Osteocyte (in vitro differentiated cells): ENCODE measurements at regions not wholly inside any gene's neighbourhood (a gene's known extent, or its start where the extent isn't known, plus 50 kb on each side); places are given as distances from the start of the nearest gene placed in this dataset.
A peak's percentile ranks its signal among the peaks of the same experiment; 100 is the strongest.

Source experiments
- DNase-seq: peaks from one replicate; pipeline ENCODE4 v3.0.0; 2021; ENCODE audit warnings: mixed read lengths; ENCODE audit not compliant: unreplicated experiment; ENCODE audit errors: extremely low spot score
- H3K27ac Mint-ChIP-seq: one replicate; pipeline ENCODE4 v1.8.0; 2021; ENCODE audit warnings: mild to moderate bottlenecking, mixed read lengths; ENCODE audit not compliant: unreplicated experiment
- H3K27me3 Mint-ChIP-seq: one replicate; pipeline ENCODE4 v1.8.0; 2021; ENCODE audit warnings: mixed read lengths; ENCODE audit not compliant: unreplicated experiment
- H3K36me3 Mint-ChIP-seq: one replicate; pipeline ENCODE4 v1.8.0; 2021; ENCODE audit warnings: mixed read lengths; ENCODE audit not compliant: unreplicated experiment
- H3K4me1 Mint-ChIP-seq: one replicate; pipeline ENCODE4 v1.8.0; 2021; ENCODE audit warnings: mixed read lengths; ENCODE audit not compliant: unreplicated experiment
- H3K4me3 Mint-ChIP-seq: one replicate; pipeline ENCODE4 v1.8.0; 2021; ENCODE audit warnings: mild to moderate bottlenecking, moderate library complexity, mixed read lengths; ENCODE audit not compliant: unreplicated experiment
- H3K9me3 Mint-ChIP-seq: one replicate; pipeline ENCODE4 v1.8.0; 2021; ENCODE audit warnings: mixed read lengths; ENCODE audit not compliant: unreplicated experiment
- CTCF ChIP-seq: fragments of 200-600 bp; sonication (generic); IDR thresholded peaks from 2 replicates; pipeline ENCODE4 v1.5.0; 2021; ENCODE audit warnings: antibody characterized with exemption, mild to moderate bottlenecking, moderate library complexity

- H3K4me3 Mint-ChIP-seq: no peak overlapping the region
- DNase-seq: no peak
- H3K27ac Mint-ChIP-seq: no peak overlapping the region
- H3K4me1 Mint-ChIP-seq: no peaks in the 10 kb centered on the region
- no peaks in the 10 kb centered on the region for H3K36me3 Mint-ChIP-seq
- H3K9me3 Mint-ChIP-seq: no peaks in the 10 kb centered on the region
- TF ChIP-seq CTCF: no peak
- no peaks in the 10 kb centered on the region for H3K27me3 Mint-ChIP-seq
These were observed 1175.8 kb upstream of the MIR17HG start for GRCh38 chr13:90171649-90172048.

- DNase-seq: no peak
- Mint-ChIP-seq H3K36me3 (no peaks in the 10 kb centered on the region), H3K4me3 (no peak overlapping the region), H3K9me3 (no peaks in the 10 kb centered on the region), H3K4me1 (no peaks in the 10 kb centered on the region), H3K27me3 (no peaks in the 10 kb centered on the region), H3K27ac (no peak overlapping the region)
- TF ChIP-seq CTCF: no peak
These were observed 1170.0 kb upstream of the MIR17HG start for GRCh38 chr13:90177512-90177911.

GRCh38 chr13:90184355-90184754 is 1163.1 kb upstream of the MIR17HG start:
- no peak for TF ChIP-seq CTCF
- Mint-ChIP-seq H3K27ac (no peak overlapping the region), H3K27me3 (no peaks in the 10 kb centered on the region), H3K4me1 (peaks cover 4% of the 10 kb centered on the region), H3K4me3 (no peak overlapping the region), H3K36me3 (no peaks in the 10 kb centered on the region), H3K9me3 (no peaks in the 10 kb centered on the region)
- DNase-seq: no peak

GRCh38 chr13:90185734-90186133 is 1161.8 kb upstream of the MIR17HG start:
- Mint-ChIP-seq H3K9me3 (no peaks in the 10 kb centered on the region), H3K4me1 (peaks cover 4% of the 10 kb centered on the region), H3K27ac (no peak overlapping the region), H3K4me3 (no peak overlapping the region), H3K36me3 (no peaks in the 10 kb centered on the region), H3K27me3 (no peaks in the 10 kb centered on the region)
- TF ChIP-seq CTCF: peak; percentile 10
- no peak for DNase-seq

- H3K4me1 Mint-ChIP-seq: peaks cover 4% of the 10 kb centered on the region
- H3K27me3 Mint-ChIP-seq: no peaks in the 10 kb centered on the region
- DNase-seq: no peak
- H3K4me3 Mint-ChIP-seq: no peak overlapping the region
- TF ChIP-seq CTCF: no peak
- H3K36me3 Mint-ChIP-seq: no peaks in the 10 kb centered on the region
- no peaks in the 10 kb centered on the region for H3K9me3 Mint-ChIP-seq
- H3K27ac Mint-ChIP-seq: no peak overlapping the region
These were observed 1159.8 kb upstream of the MIR17HG start for GRCh38 chr13:90187478-90188350.
